H1 (cell line): ENCODE measurements at regions not wholly inside any gene's neighbourhood (a gene's known extent, or its start where the extent isn't known, plus 50 kb on each side); places are given as distances from the start of the nearest gene placed in this dataset.

Experiments used
- CTCF ChIA-PET: fragments of 300-600 bp; sonication (Branson Sonifier 250); formaldehyde crosslinking; loops from one replicate; lab custom pipeline; 2021; ENCODE audit not compliant: partially characterized antibody; lab: Charles Lee
- POLR2A ChIA-PET: fragments of 300-600 bp; sonication (Branson Sonifier 250); formaldehyde crosslinking; loops from one replicate; lab custom pipeline; 2021; ENCODE audit warnings: inconsistent platforms; ENCODE audit not compliant: partially characterized antibody; lab: Charles Lee
- DNase-seq, 2 experiments: peaks; one replicate each; pipeline versions ENCODE4 v3.0.0 to v3.0.0-alpha.2; 2010 to 2022; ENCODE audit warnings: low spot score in 2 of 2, low read depth in 1 of 2, mixed read lengths in 1 of 2
- FAIRE-seq: peaks from 2 replicates; lab custom pipeline; 2011; peaks lifted over from hg19 to GRCh38; lab: Jason Lieb, UNC
- H2AFZ ChIP-seq: 2 replicates; pipeline ENCODE4 v1.8.1; 2012; ENCODE audit warnings: low read length, inconsistent platforms
- H2AK5ac ChIP-seq: 2 replicates; pipeline ENCODE4 v1.6.1; 2013; ENCODE audit warnings: low read depth, low read length
- H2BK120ac ChIP-seq: replicated peaks from 2 replicates; pipeline ENCODE3; 2013; ENCODE audit warnings: low read depth, low read length, inconsistent platforms
- H2BK12ac ChIP-seq: 2 replicates; pipeline ENCODE4 v1.6.1; 2013; ENCODE audit warnings: low read depth, low read length
- H2BK15ac ChIP-seq: 2 replicates; pipeline ENCODE4 v1.6.1; 2013; ENCODE audit warnings: low read length
- H2BK20ac ChIP-seq: 2 replicates; pipeline ENCODE4 v1.6.1; 2013; ENCODE audit warnings: low read length
- H2BK5ac ChIP-seq: 2 replicates; pipeline ENCODE4 v1.6.1; 2013; ENCODE audit warnings: low read depth, low read length
- H3K14ac ChIP-seq: 2 replicates; pipeline ENCODE4 v1.6.1; 2013; ENCODE audit warnings: inconsistent platforms; ENCODE audit not compliant: insufficient read length
- H3K18ac ChIP-seq: 2 replicates; pipeline ENCODE4 v1.6.1; 2013; ENCODE audit warnings: low read length; ENCODE audit errors: extremely low read depth
- H3K23ac ChIP-seq: 2 replicates; pipeline ENCODE4 v1.6.1; 2013; ENCODE audit warnings: inconsistent platforms; ENCODE audit not compliant: insufficient read length
- H3K23me2 ChIP-seq: 2 replicates; pipeline ENCODE4 v1.6.1; 2013; ENCODE audit warnings: low read depth, low read length
- H3K27ac ChIP-seq: 2 replicates; pipeline ENCODE4 v1.6.1; 2011; ENCODE audit warnings: low read depth, low read length, inconsistent platforms
- H3K27me3 ChIP-seq, 4 experiments: replicated peaks in 1 of 4; 1 replicate in 1 of 4; 2 replicates in 3 of 4; pipeline versions ENCODE4 v1.6.1 to v1.8.1; 2011 to 2013; ENCODE audit warnings: low read length in 3 of 4, mild to moderate bottlenecking in 3 of 4, inconsistent platforms in 2 of 4, mixed read lengths in 2 of 4, moderate library complexity in 1 of 4; ENCODE audit not compliant: control insufficient read depth in 3 of 4, insufficient read depth in 3 of 4; ENCODE audit errors: extremely low read depth in 1 of 4
- H3K36me3 ChIP-seq, 4 experiments: 2 replicates each; pipeline versions ENCODE4 v1.6.1 to v1.8.1; 2011 to 2013; ENCODE audit warnings: mild to moderate bottlenecking in 4 of 4, low read length in 3 of 4, moderate library complexity in 2 of 4, control low read depth in 1 of 4, inconsistent platforms in 1 of 4; ENCODE audit not compliant: insufficient read depth in 4 of 4, control insufficient read depth in 2 of 4
- H3K4ac ChIP-seq: replicated peaks from 2 replicates; pipeline ENCODE3; 2013; ENCODE audit warnings: low read length, low read depth, mixed read lengths, inconsistent platforms; ENCODE audit not compliant: insufficient read length
- H3K4me1 ChIP-seq, 4 experiments: replicated peaks in 1 of 4; 1 replicate in 1 of 4; 2 replicates in 3 of 4; pipeline versions ENCODE4 v1.6.1 to v1.8.1; 2011 to 2013; ENCODE audit warnings: low read length in 3 of 4, inconsistent platforms in 2 of 4, mixed read lengths in 1 of 4; ENCODE audit not compliant: insufficient read depth in 4 of 4, control insufficient read depth in 3 of 4
- H3K4me2 ChIP-seq, 2 experiments: 2 replicates each; pipeline versions ENCODE4 v1.6.1 to v1.8.1; 2011 to 2013; ENCODE audit warnings: low read depth in 2 of 2, low read length in 2 of 2, control low read depth in 1 of 2, inconsistent platforms in 1 of 2, mild to moderate bottlenecking in 1 of 2; ENCODE audit not compliant: insufficient read depth in 1 of 2
- H3K4me3 ChIP-seq, 4 experiments: fragments of 200-600, 300-600 bp in 1 of 4; sonication (generic), shearing (Covaris generic), sonication (Bioruptor Twin) in 1 of 4; 2 replicates each; pipeline versions ENCODE4 v1.5.1 to v1.8.1; 2011 to 2016; ENCODE audit warnings: low read length in 4 of 4, low read depth in 3 of 4, control low read depth in 2 of 4, inconsistent platforms in 2 of 4, mild to moderate bottlenecking in 2 of 4, mixed read lengths in 1 of 4, moderate library complexity in 1 of 4; ENCODE audit not compliant: insufficient read depth in 2 of 4; ENCODE audit errors: extremely low read depth in 1 of 4
- H3K56ac ChIP-seq: replicated peaks from 2 replicates; pipeline ENCODE3; 2013; ENCODE audit warnings: low read depth, mild to moderate bottlenecking, mixed read lengths, low read length, inconsistent platforms; ENCODE audit not compliant: insufficient read length
- H3K79me1 ChIP-seq: 2 replicates; pipeline ENCODE4 v1.6.1; 2013; ENCODE audit warnings: low read depth, low read length, control low read depth
- H3K79me2 ChIP-seq, 2 experiments: 2 replicates each; pipeline versions ENCODE4 v1.6.1 to v1.8.1; 2012 to 2013; ENCODE audit warnings: low read length in 2 of 2, mild to moderate bottlenecking in 2 of 2, inconsistent platforms in 1 of 2; ENCODE audit not compliant: insufficient read depth in 2 of 2, control insufficient read depth in 1 of 2
- H3K9ac ChIP-seq, 4 experiments: replicated peaks in 1 of 4; 1 replicate in 1 of 4; 2 replicates in 3 of 4; pipeline versions ENCODE4 v1.6.1 to v1.8.1; 2011 to 2013; ENCODE audit warnings: low read depth in 3 of 4, low read length in 3 of 4, control low read depth in 2 of 4, mild to moderate bottlenecking in 2 of 4, moderate library complexity in 2 of 4, inconsistent platforms in 1 of 4; ENCODE audit errors: extremely low read depth in 1 of 4
- H3K9me3 ChIP-seq, 2 experiments: 2 replicates each; pipeline versions ENCODE4 v1.6.1 to v1.8.1; 2012 to 2013; ENCODE audit warnings: mild to moderate bottlenecking in 2 of 2, moderate library complexity in 2 of 2, control low read depth in 1 of 2, inconsistent platforms in 1 of 2, low read depth in 1 of 2, low read length in 1 of 2, mixed read lengths in 1 of 2; ENCODE audit not compliant: insufficient read depth in 2 of 2
- H4K20me1 ChIP-seq, 2 experiments: replicated peaks in 1 of 2; 2 replicates each; pipeline versions ENCODE3 to v1.8.1; 2011 to 2013; ENCODE audit warnings: inconsistent platforms in 2 of 2, low read length in 2 of 2, mild to moderate bottlenecking in 1 of 2; ENCODE audit not compliant: insufficient read depth in 2 of 2, control insufficient read depth in 1 of 2
- H4K5ac ChIP-seq: 2 replicates; pipeline ENCODE4 v1.6.1; 2013; ENCODE audit warnings: low read length, low read depth, mixed read lengths, inconsistent platforms; ENCODE audit not compliant: insufficient read length
- H4K8ac ChIP-seq: 2 replicates; pipeline ENCODE4 v1.8.0; 2013; ENCODE audit warnings: mild to moderate bottlenecking, moderate library complexity, low read length, inconsistent platforms; ENCODE audit not compliant: insufficient read depth; ENCODE audit errors: extremely low read depth
- H4K91ac ChIP-seq: replicated peaks from 2 replicates; pipeline ENCODE3; 2013; ENCODE audit warnings: low read length, mixed read lengths, inconsistent platforms; ENCODE audit not compliant: insufficient read length
- FOSL1 ChIP-seq: IDR thresholded peaks from 2 replicates; pipeline ENCODE4 v1.6.1; 2011; ENCODE audit warnings: mild to moderate bottlenecking, low read depth, low read length, moderate library complexity; ENCODE audit not compliant: insufficient read depth
- TEAD4 ChIP-seq: IDR thresholded peaks from 2 replicates; pipeline ENCODE4 v1.6.1; 2012; ENCODE audit warnings: low read depth, low read length, inconsistent platforms, mixed read lengths
- WGBS, 2 experiments: shearing (Covaris generic) in 1 of 2; methylation state at CpG; one replicate each; pipeline versions ENCODE4 v1.1.6 to v1.1.7; 2013 to 2015; ENCODE audit warnings: low lambda C conversion rate in 2 of 2, mixed read lengths in 2 of 2, inconsistent platforms in 1 of 2, low coverage in 1 of 2, missing lambda C conversion rate in 1 of 2; ENCODE audit not compliant: insufficient replicate concordance in 2 of 2, insufficient coverage in 1 of 2, insufficient read length in 1 of 2; ENCODE audit errors: extremely low coverage in 1 of 2, missing lambda C conversion rate in 1 of 2; 5-methylcytosine and 5-hydroxymethylcytosine counted together
- TF ChIP-seq, protein P1 (sequence below): IDR thresholded peaks from 2 replicates; pipeline ENCODE4 v1.6.1; 2012; ENCODE audit warnings: low read length, inconsistent platforms

DNA sequence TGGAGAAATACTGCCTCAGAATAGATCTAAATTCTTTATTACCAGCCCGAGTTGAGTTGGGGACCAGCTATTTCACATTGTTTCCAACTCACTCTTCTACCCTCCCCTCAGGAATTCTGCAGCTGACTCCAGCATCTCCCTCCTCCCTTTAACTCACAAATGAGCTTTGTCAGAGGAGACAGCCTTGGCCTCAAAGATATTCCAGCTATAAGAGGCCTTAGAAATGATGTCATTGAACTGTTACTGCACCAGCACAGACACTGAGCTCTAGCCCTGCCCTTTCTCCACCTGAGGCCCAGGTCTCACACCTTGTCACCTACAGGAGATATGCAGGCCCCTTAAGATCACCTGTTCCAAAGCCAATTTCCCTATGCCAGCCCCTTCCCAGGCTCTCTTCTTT lies 78.4 kb upstream of the ATP10B start:
- no peak overlapping the region for H3K18ac ChIP-seq
- H3K14ac ChIP-seq: no peak overlapping the region
- TF ChIP-seq TEAD4: peak; percentile 97
- TF ChIP-seq, protein P1, sequence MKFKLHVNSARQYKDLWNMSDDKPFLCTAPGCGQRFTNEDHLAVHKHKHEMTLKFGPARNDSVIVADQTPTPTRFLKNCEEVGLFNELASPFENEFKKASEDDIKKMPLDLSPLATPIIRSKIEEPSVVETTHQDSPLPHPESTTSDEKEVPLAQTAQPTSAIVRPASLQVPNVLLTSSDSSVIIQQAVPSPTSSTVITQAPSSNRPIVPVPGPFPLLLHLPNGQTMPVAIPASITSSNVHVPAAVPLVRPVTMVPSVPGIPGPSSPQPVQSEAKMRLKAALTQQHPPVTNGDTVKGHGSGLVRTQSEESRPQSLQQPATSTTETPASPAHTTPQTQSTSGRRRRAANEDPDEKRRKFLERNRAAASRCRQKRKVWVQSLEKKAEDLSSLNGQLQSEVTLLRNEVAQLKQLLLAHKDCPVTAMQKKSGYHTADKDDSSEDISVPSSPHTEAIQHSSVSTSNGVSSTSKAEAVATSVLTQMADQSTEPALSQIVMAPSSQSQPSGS: 0 out of 2 replicates have a peak, but pooled peaks have one; percentile 56
- TF ChIP-seq FOSL1: no peak
- TF ChIP-seq, all 59 proteins: peak for 2
- DNase-seq: peak; percentile 36 to 47
- Histone ChIP-seq H3K4me3 (no peak overlapping the region), H3K27ac (no peak overlapping the region), H2BK5ac (no peak overlapping the region), H4K91ac (no peak overlapping the region), H4K5ac (no peak overlapping the region), H3K36me3 (no peaks in the 10 kb centered on the region), H2AK5ac (no peak overlapping the region), H3K9ac (no peak overlapping the region), H3K4me1 (peaks cover 0 to 10% (median 5%) of the 10 kb centered on the region in 4 experiments; a peak in 5 of 7 replicates), H3K79me1 (no peaks in the 10 kb centered on the region), H4K20me1 (no peaks in the 10 kb centered on the region), H3K79me2 (no peaks in the 10 kb centered on the region), H4K8ac (no peak overlapping the region), H3K56ac (no peak overlapping the region), H3K4me2 (no peak overlapping the region), H2BK12ac (no peak overlapping the region), H2BK20ac (no peak overlapping the region), H2BK120ac (no peak overlapping the region), H2BK15ac (no peak overlapping the region), H2AFZ (no peak overlapping the region), H3K27me3 (no peaks in the 10 kb centered on the region), H3K23me2 (no peaks in the 10 kb centered on the region), H3K23ac (no peak overlapping the region), H3K4ac (no peak overlapping the region), H3K9me3 (no peaks in the 10 kb centered on the region)
- WGBS, 2 experiments: 33% methylated on average over 1 of the region's 1 CpG; no CpG with 5 or more reads in 1 of the 2 experiments
- POLR2A ChIA-PET: no interaction called here
- peak; percentile 89 for FAIRE-seq
- CTCF ChIA-PET: interaction anchor here (0.7 to 2.2 kb wide), 3 partner anchors 180 to 492 kb away, joined by 3 to 5 read pairs (median 3); no protein-coding TSS in a partner anchor
